ENCODE measurements at regions not wholly inside any gene's neighbourhood (a gene's known extent, or its start where the extent isn't known, plus 50 kb on each side); places are given as distances from the start of the nearest gene placed in this dataset.

DNA sequence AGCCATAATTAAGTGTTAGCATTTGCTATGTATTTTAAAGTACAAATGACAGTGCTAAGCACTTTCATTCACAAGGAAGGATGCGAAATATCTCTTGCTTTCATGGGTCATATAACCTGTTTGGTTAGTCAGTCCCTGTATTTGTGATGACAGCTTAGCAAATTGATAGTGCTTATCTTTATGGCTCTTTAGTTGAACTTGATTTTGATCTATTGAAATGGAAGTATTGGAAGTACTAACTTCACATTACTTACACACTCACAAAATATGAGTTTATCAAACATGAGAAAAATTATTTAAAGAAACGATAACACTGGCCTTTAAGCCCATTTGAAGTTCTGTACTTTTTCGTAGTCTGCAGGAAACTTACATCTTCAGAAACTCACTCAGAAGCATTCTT is 97.4 kb upstream of the NEUROD1 start:
- no TSS peak for BruUV-seq (replicated peaks)
- peak; percentile 31 for DNase-seq (ENCODE audit: low read depth, low spot score)
- Histone ChIP-seq H3K9me1 (replicated peaks; ENCODE audit: control insufficient read depth, extremely low read depth, insufficient read depth, low read length) (no peaks in the 10 kb centered on the region), H3K27me3 (ENCODE audit: control insufficient read depth in 2 of 2, insufficient read depth in 2 of 2, low read length in 2 of 2) (no peaks in the 10 kb centered on the region), H3K4me1 (ENCODE audit: control insufficient read depth, extremely low read depth, insufficient read depth, low read length) (peaks cover 51% of the 10 kb centered on the region), H3K27ac (ENCODE audit: insufficient read depth, low read depth, low read length) (no peak overlapping the region), H3K4me2 (ENCODE audit: insufficient read depth, low read length) (no peak overlapping the region), H3K36me3 (ENCODE audit: control insufficient read depth in 2 of 2, extremely low read depth in 1 of 2, insufficient read depth in 2 of 2, low read length in 2 of 2) (no peaks in the 10 kb centered on the region), H3K9ac (replicated peaks; ENCODE audit: extremely low read depth, insufficient read depth, low read length) (no peak overlapping the region), H3K9me3 (replicated peaks; ENCODE audit: control insufficient read depth, insufficient read depth, low read length) (no peaks in the 10 kb centered on the region), H3K79me2 (ENCODE audit: control insufficient read depth, insufficient read depth, low read length) (no peaks in the 10 kb centered on the region), H2AFZ (ENCODE audit: low read depth, low read length) (no peak overlapping the region), H3K4me3 (replicated peaks in 1 of 3; ENCODE audit: insufficient read depth in 1 of 3, low read depth in 1 of 3, low read length in 3 of 3) (no peak overlapping the region), H4K20me1 (replicated peaks; ENCODE audit: control insufficient read depth, extremely low read depth, insufficient read depth, low read length) (no peaks in the 10 kb centered on the region)
- TF ChIP-seq CTCF (IDR thresholded peaks at IDR 0.05; ENCODE audit: extremely low read depth in 1 of 2, insufficient read depth in 1 of 2, low read depth in 1 of 2, low read length in 2 of 2), result no peak
- ChIA-PET POLR2A (no interaction called here), CTCF (interaction anchor here (1.1 to 1.5 kb wide), 2 partner anchors 35 to 127 kb away, joined by 5 to 6 read pairs; no protein-coding TSS in a partner anchor)
- FAIRE-seq, result no peak
- intact Hi-C loops (cut with micrococcal nuclease) (loop anchor here (2.0 kb wide), 1 partner anchor 35 kb away; no protein-coding TSS in a partner anchor), dilution Hi-C loops (cut with MboI; ENCODE audit: extremely low pct_ligation_motif_present, low sequenced_read_pairs) (no loop called here)

GRCh38 chr2:181778621-181779201 is 98.4 kb upstream of the NEUROD1 start:
- intact Hi-C loops (cut with micrococcal nuclease) (loop anchor here (1.0 to 2.0 kb wide), 3 partner anchors 13 to 36 kb away; no protein-coding TSS in a partner anchor), dilution Hi-C loops (cut with MboI; ENCODE audit: extremely low pct_ligation_motif_present, low sequenced_read_pairs) (no loop called here)
- Histone ChIP-seq H3K4me3 (replicated peaks in 1 of 3; ENCODE audit: insufficient read depth in 1 of 3, low read depth in 1 of 3, low read length in 3 of 3) (no peak overlapping the region), H3K27me3 (ENCODE audit: control insufficient read depth in 2 of 2, insufficient read depth in 2 of 2, low read length in 2 of 2) (no peaks in the 10 kb centered on the region), H3K9me3 (replicated peaks; ENCODE audit: control insufficient read depth, insufficient read depth, low read length) (no peaks in the 10 kb centered on the region), H2AFZ (ENCODE audit: low read depth, low read length) (peak overlapping the region; percentile 31), H4K20me1 (replicated peaks; ENCODE audit: control insufficient read depth, extremely low read depth, insufficient read depth, low read length) (no peaks in the 10 kb centered on the region), H3K79me2 (ENCODE audit: control insufficient read depth, insufficient read depth, low read length) (no peaks in the 10 kb centered on the region), H3K36me3 (ENCODE audit: control insufficient read depth in 2 of 2, extremely low read depth in 1 of 2, insufficient read depth in 2 of 2, low read length in 2 of 2) (no peaks in the 10 kb centered on the region), H3K9ac (replicated peaks; ENCODE audit: extremely low read depth, insufficient read depth, low read length) (no peak overlapping the region), H3K4me2 (ENCODE audit: insufficient read depth, low read length) (peak overlapping the region; percentile 13), H3K9me1 (replicated peaks; ENCODE audit: control insufficient read depth, extremely low read depth, insufficient read depth, low read length) (no peaks in the 10 kb centered on the region), H3K4me1 (ENCODE audit: control insufficient read depth, extremely low read depth, insufficient read depth, low read length) (peaks cover 51% of the 10 kb centered on the region), H3K27ac (ENCODE audit: insufficient read depth, low read depth, low read length) (peak overlapping the region; percentile 40)
- DNase-seq (ENCODE audit: low read depth, low spot score) (peak; percentile 49), FAIRE-seq (no peak)
- TF ChIP-seq MYC (IDR thresholded peaks at IDR 0.05; ENCODE audit: low read depth, low read length) (no peak), FOS (IDR thresholded peaks at IDR 0.05; ENCODE audit: borderline replicate concordance, insufficient read depth, low read length) (peak; percentile 28)
- TF ChIP-seq, protein P1, sequence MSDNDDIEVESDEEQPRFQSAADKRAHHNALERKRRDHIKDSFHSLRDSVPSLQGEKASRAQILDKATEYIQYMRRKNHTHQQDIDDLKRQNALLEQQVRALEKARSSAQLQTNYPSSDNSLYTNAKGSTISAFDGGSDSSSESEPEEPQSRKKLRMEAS (IDR thresholded peaks at IDR 0.05; ENCODE audit: insufficient read depth, insufficient read length), result no peak
- POLR2A ChIA-PET, result interaction anchor here (0.6 to 1.7 kb wide), 4 partner anchors 12 to 121 kb away, joined by 3 to 5 read pairs (median 3); no protein-coding TSS in a partner anchor
- CTCF ChIA-PET, result interaction anchor here (1.0 to 3.1 kb wide), 6 partner anchors 32 to 126 kb away, joined by 3 to 17 read pairs (median 5); no protein-coding TSS in a partner anchor
- BruUV-seq (replicated peaks), result no TSS peak

All from endothelial cell of umbilical vein (primary cell).